ENCODE measurements at regions not wholly inside any gene's neighbourhood (a gene's known extent, or its start where the extent isn't known, plus 50 kb on each side); places are given as distances from the start of the nearest gene placed in this dataset.

- no CpG with 5 or more reads among the region's 2 CpGs for WGBS (ENCODE audit: insufficient coverage)
- peaks cover 10 to 13% of the 10 kb centered on the region in 2 donors for H3K9me3 ChIP-seq (replicated peaks in 1 of 2; ENCODE audit: control insufficient read depth in 1 of 2, insufficient read depth in 1 of 2, low read length in 2 of 2)
- no peak for DNase-seq
- H3K4me1 ChIP-seq (ENCODE audit: control insufficient read depth in 1 of 2, insufficient read depth in 2 of 2, low read length in 2 of 2) = no peaks in the 10 kb centered on the region
- H3K36me3 Mint-ChIP-seq = no peaks in the 10 kb centered on the region
- no peak overlapping the region for H2AFZ ChIP-seq (ENCODE audit: insufficient read depth, low read depth, low read length, poor library complexity, severe bottlenecking)
- H3K9me3 Mint-ChIP-seq = peaks cover 0 to 11% (median 7%) of the 10 kb centered on the region in 7 donors
- TF ChIP-seq CTCF (IDR thresholded peaks at IDR 0.05) = no peak
- H3K27me3 Mint-ChIP-seq (ENCODE audit: low read depth in 3 of 3) = no peaks in the 10 kb centered on the region
- H3K27ac ChIP-seq (ENCODE audit: low read depth in 1 of 2, low read length in 2 of 2) = no peak overlapping the region
- H4K20me1 ChIP-seq (ENCODE audit: insufficient read depth, low read length) = no peaks in the 10 kb centered on the region
- H3K4me2 ChIP-seq (replicated peaks; ENCODE audit: extremely low read depth, low read length, poor library complexity, severe bottlenecking) = no peak overlapping the region
- intact Hi-C loops (cut with micrococcal nuclease) = no loop called here
- no peak overlapping the region for H3K9ac ChIP-seq (ENCODE audit: insufficient read depth, low read length, poor library complexity, severe bottlenecking)
- no peak overlapping the region for H3K4me3 Mint-ChIP-seq
- no peaks in the 10 kb centered on the region for H3K36me3 ChIP-seq (replicated peaks in 1 of 2; ENCODE audit: control insufficient read depth in 1 of 2, insufficient read depth in 2 of 2, low read length in 2 of 2)
- H3K4me1 Mint-ChIP-seq = no peaks in the 10 kb centered on the region
- H3K79me2 ChIP-seq (ENCODE audit: insufficient read depth, low read length) = no peaks in the 10 kb centered on the region
- H3K27ac Mint-ChIP-seq = no peak overlapping the region
- no peak overlapping the region for H3K4me3 ChIP-seq (replicated peaks in 1 of 3; ENCODE audit: low read depth in 2 of 3, low read length in 3 of 3)
- no peaks in the 10 kb centered on the region for H3K27me3 ChIP-seq (ENCODE audit: control insufficient read depth in 2 of 2, insufficient read depth in 2 of 2, low read length in 2 of 2)
These were observed 102.2 kb upstream of the SNX7 start for GRCh38 chr1:98559291-98559690.

GRCh38 chr1:98557895-98558294, 103.6 kb upstream of the SNX7 start:
- no peak for DNase-seq
- Histone ChIP-seq H3K27me3 (ENCODE audit: control insufficient read depth in 2 of 2, insufficient read depth in 2 of 2, low read length in 2 of 2) (no peaks in the 10 kb centered on the region), H4K20me1 (ENCODE audit: insufficient read depth, low read length) (no peaks in the 10 kb centered on the region), H3K4me2 (replicated peaks; ENCODE audit: extremely low read depth, low read length, poor library complexity, severe bottlenecking) (no peak overlapping the region), H3K79me2 (ENCODE audit: insufficient read depth, low read length) (no peaks in the 10 kb centered on the region), H3K4me3 (replicated peaks in 1 of 3; ENCODE audit: low read depth in 2 of 3, low read length in 3 of 3) (no peak overlapping the region), H3K27ac (ENCODE audit: low read depth in 1 of 2, low read length in 2 of 2) (no peak overlapping the region), H2AFZ (ENCODE audit: insufficient read depth, low read depth, low read length, poor library complexity, severe bottlenecking) (no peak overlapping the region), H3K9me3 (replicated peaks in 1 of 2; ENCODE audit: control insufficient read depth in 1 of 2, insufficient read depth in 1 of 2, low read length in 2 of 2) (peaks cover 3 to 6% of the 10 kb centered on the region in 2 donors), H3K36me3 (replicated peaks in 1 of 2; ENCODE audit: control insufficient read depth in 1 of 2, insufficient read depth in 2 of 2, low read length in 2 of 2) (no peaks in the 10 kb centered on the region), H3K4me1 (ENCODE audit: control insufficient read depth in 1 of 2, insufficient read depth in 2 of 2, low read length in 2 of 2) (no peaks in the 10 kb centered on the region), H3K9ac (ENCODE audit: insufficient read depth, low read length, poor library complexity, severe bottlenecking) (no peak overlapping the region)
- Mint-ChIP-seq H3K4me3 (no peak overlapping the region), H3K9me3 (peaks cover 0 to 8% (median under 1%) of the 10 kb centered on the region in 7 donors), H3K36me3 (no peaks in the 10 kb centered on the region), H3K27me3 (ENCODE audit: low read depth in 3 of 3) (no peaks in the 10 kb centered on the region), H3K27ac (no peak overlapping the region), H3K4me1 (no peaks in the 10 kb centered on the region)
- 60% methylated on average over 1 of the region's 2 CpGs for WGBS (ENCODE audit: insufficient coverage)
- TF ChIP-seq CTCF (IDR thresholded peaks at IDR 0.05) = no peak
- intact Hi-C loops (cut with micrococcal nuclease) = no loop called here
